ENCODE measurements at regions not wholly inside any gene's neighbourhood (a gene's known extent, or its start where the extent isn't known, plus 50 kb on each side); places are given as distances from the start of the nearest gene placed in this dataset.

DNA sequence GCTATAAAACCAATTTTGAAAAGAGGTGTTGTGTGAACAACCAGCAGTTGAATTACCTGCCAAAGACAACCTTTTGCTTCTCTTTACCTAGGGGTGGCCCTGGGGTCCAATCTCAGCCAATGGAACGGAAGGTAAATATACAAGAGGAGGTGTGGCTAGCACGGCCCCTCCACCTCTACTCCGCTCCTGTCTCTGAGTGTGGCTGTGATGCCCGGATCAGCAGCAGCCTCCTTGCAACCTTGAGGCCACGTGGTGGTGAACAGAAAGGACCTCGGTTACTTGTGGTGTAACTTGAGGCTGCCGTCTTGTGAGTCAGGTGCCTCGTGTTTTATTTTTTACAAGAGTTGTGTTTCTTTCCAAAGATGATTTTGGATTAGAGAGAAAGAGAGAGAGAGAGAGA is 121.5 kb upstream of the PPP2R3B start:
- TF ChIP-seq, protein P1, sequence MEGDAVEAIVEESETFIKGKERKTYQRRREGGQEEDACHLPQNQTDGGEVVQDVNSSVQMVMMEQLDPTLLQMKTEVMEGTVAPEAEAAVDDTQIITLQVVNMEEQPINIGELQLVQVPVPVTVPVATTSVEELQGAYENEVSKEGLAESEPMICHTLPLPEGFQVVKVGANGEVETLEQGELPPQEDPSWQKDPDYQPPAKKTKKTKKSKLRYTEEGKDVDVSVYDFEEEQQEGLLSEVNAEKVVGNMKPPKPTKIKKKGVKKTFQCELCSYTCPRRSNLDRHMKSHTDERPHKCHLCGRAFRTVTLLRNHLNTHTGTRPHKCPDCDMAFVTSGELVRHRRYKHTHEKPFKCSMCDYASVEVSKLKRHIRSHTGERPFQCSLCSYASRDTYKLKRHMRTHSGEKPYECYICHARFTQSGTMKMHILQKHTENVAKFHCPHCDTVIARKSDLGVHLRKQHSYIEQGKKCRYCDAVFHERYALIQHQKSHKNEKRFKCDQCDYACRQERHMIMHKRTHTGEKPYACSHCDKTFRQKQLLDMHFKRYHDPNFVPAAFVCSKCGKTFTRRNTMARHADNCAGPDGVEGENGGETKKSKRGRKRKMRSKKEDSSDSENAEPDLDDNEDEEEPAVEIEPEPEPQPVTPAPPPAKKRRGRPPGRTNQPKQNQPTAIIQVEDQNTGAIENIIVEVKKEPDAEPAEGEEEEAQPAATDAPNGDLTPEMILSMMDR (conservative IDR thresholded peaks at IDR 0.05 in 1 of 2, IDR thresholded peaks at IDR 0.05 in 1 of 2; ENCODE audit: low read depth in 1 of 2, low read length in 2 of 2), result no peak
- TF ChIP-seq EZH2 (IDR thresholded peaks at IDR 0.05; ENCODE audit: low read length, missing control alignments), result no peak

Data from fibroblast of lung (primary cell).